GM12878 (cell line): ENCODE measurements at regions not wholly inside any gene's neighbourhood (a gene's known extent, or its start where the extent isn't known, plus 50 kb on each side); places are given as distances from the start of the nearest gene placed in this dataset.

Experiments used
- ATAC-seq: fragments of 200-7000 bp; cut with Tn5 transposase; 3 replicates; pipeline ENCODE4 v1.9.1; 2020; ENCODE audit warnings: mild to moderate bottlenecking, moderate library complexity
- BruUV-seq: library from RNA; stranded (reverse); fragments of 400-500 nt; replicated peaks from 2 replicates; lab custom pipeline; 2021; lab: Mats Ljungman, UMichigan
- CTCF ChIA-PET: fragments of 300-600 bp; sonication (Branson Sonifier 250); formaldehyde crosslinking; extraction: SDS; loops from one replicate; lab custom pipeline; 2021; ENCODE audit warnings: inconsistent platforms; lab: Yijun Ruan, JAX
- POLR2A ChIA-PET: fragments of 350-600 bp; formaldehyde crosslinking; extraction: SDS; loops from one replicate; lab custom pipeline; 2021; ENCODE audit warnings: inconsistent platforms; lab: Charles Lee
- RAD21 ChIA-PET: fragments of 300-600 bp; sonication (Branson Sonifier 250); formaldehyde crosslinking; loops from one replicate; lab custom pipeline; 2023; ENCODE audit warnings: antibody characterized with exemption; ENCODE audit not compliant: unreplicated experiment; lab: Charles Lee
- SMC1A ChIA-PET: fragments of 300-600 bp; sonication (Branson Sonifier 250); formaldehyde crosslinking; loops from one replicate; lab custom pipeline; 2023; ENCODE audit not compliant: unreplicated experiment, uncharacterized antibody; lab: Charles Lee
- DNase-seq: peaks from one replicate; pipeline ENCODE4 v3.0.0-alpha.2; 2011; ENCODE audit warnings: low read depth, low spot score
- FAIRE-seq: peaks from 3 replicates; lab custom pipeline; 2011; peaks lifted over from hg19 to GRCh38; lab: Jason Lieb, UNC
- H2AFZ ChIP-seq: 2 replicates; pipeline ENCODE4 v1.6.0; 2011; ENCODE audit warnings: low read depth, low read length, control low read depth; ENCODE audit not compliant: control insufficient read depth
- H3K27ac ChIP-seq: 2 replicates; pipeline ENCODE4 v1.5.1; 2011; ENCODE audit warnings: control low read depth; ENCODE audit not compliant: control insufficient read depth, insufficient read depth
- H3K27me3 ChIP-seq, 2 experiments: replicated peaks in 1 of 2; 2 replicates each; pipeline versions ENCODE4 v1.6.0 to v1.6.1; 2011; ENCODE audit warnings: low read length in 1 of 2; ENCODE audit not compliant: control insufficient read depth in 2 of 2, insufficient read depth in 2 of 2
- H3K36me3 ChIP-seq, 2 experiments: 2 replicates each; pipeline ENCODE4 v1.5.1; 2011; ENCODE audit warnings: low read length in 1 of 2; ENCODE audit not compliant: control insufficient read depth in 2 of 2, insufficient read depth in 2 of 2
- H3K4me1 ChIP-seq: 2 replicates; pipeline ENCODE4 v1.6.1; 2011; ENCODE audit warnings: mild to moderate bottlenecking, low read length, moderate library complexity, mixed read lengths; ENCODE audit not compliant: control insufficient read depth, insufficient read depth
- H3K4me2 ChIP-seq: 2 replicates; pipeline ENCODE4 v1.6.0; 2011; ENCODE audit warnings: control low read depth; ENCODE audit not compliant: control insufficient read depth, insufficient read depth
- H3K4me3 ChIP-seq: fragments of 200-600 bp; sonication (generic); 2 replicates; pipeline ENCODE4 v1.5.1; 2016
- H3K79me2 ChIP-seq: 2 replicates; pipeline ENCODE4 v1.6.0; 2011; ENCODE audit warnings: low read length; ENCODE audit not compliant: control insufficient read depth, insufficient read depth
- H3K9ac ChIP-seq: 2 replicates; pipeline ENCODE4 v1.8.0; 2011; ENCODE audit warnings: low read length, control low read depth, mixed read lengths; ENCODE audit not compliant: control insufficient read depth, insufficient read depth
- H3K9me3 ChIP-seq: replicated peaks from 3 replicates; pipeline ENCODE4 v1.5.1; 2011; ENCODE audit warnings: mild to moderate bottlenecking, low read length; ENCODE audit not compliant: control insufficient read depth, insufficient read depth
- H4K20me1 ChIP-seq: 2 replicates; pipeline ENCODE4 v1.6.0; 2011; ENCODE audit not compliant: control insufficient read depth, insufficient read depth
- CEBPZ ChIP-seq: fragments of 150-350 bp; IDR thresholded peaks from 2 replicates; pipeline ENCODE4 v1.6.1; 2016; ENCODE audit warnings: low read depth, low read length
- CUX1 ChIP-seq: IDR thresholded peaks from 2 replicates; pipeline ENCODE4 v1.6.1; 2012; ENCODE audit warnings: improper control_type of control experiment, low read depth, low read length; ENCODE audit not compliant: insufficient replicate concordance
- HDAC2 ChIP-seq: fragments of 200-600 bp; sonication (generic); IDR thresholded peaks from 2 replicates; pipeline ENCODE4 v1.6.1; 2017
- MLLT1 ChIP-seq: fragments of 450-650 bp; IDR thresholded peaks from 2 replicates; pipeline ENCODE4 v1.6.1; 2016; ENCODE audit warnings: mild to moderate bottlenecking
- NKRF ChIP-seq: fragments of 450-650 bp; conservative IDR thresholded peaks from 2 replicates; pipeline ENCODE4 v1.6.1; 2017; ENCODE audit warnings: mild to moderate bottlenecking, moderate library complexity
- RAD21 ChIP-seq: IDR thresholded peaks from 2 replicates; pipeline ENCODE4 v1.6.1; 2011; ENCODE audit warnings: mild to moderate bottlenecking, low read depth, low read length, moderate library complexity; ENCODE audit not compliant: insufficient read depth
- RUNX3 ChIP-seq: IDR thresholded peaks from 2 replicates; pipeline ENCODE4 v1.6.1; 2012; ENCODE audit warnings: low read length, inconsistent platforms
- SMC3 ChIP-seq: IDR thresholded peaks from 2 replicates; pipeline ENCODE4 v1.6.1; 2011; ENCODE audit warnings: low read length, improper control_type of control experiment, borderline replicate concordance
- WGBS: methylation state at CpG from one replicate; pipeline ENCODE4 v1.1.6; 2016; ENCODE audit warnings: low lambda C conversion rate; ENCODE audit not compliant: insufficient replicate concordance, insufficient coverage; ENCODE audit errors: missing lambda C conversion rate; 5-methylcytosine and 5-hydroxymethylcytosine counted together
- in situ Hi-C: fragments of 300-500 bp; cut with MboI; formaldehyde crosslinking; loops from 9 replicates; pipeline ENCODE4 v1.14.3; 2018; ENCODE audit warnings: mixed read lengths
- intact Hi-C: fragments of 100-400 bp; cut with micrococcal nuclease; formaldehyde crosslinking; loops from one replicate; pipeline ENCODE4 v1.14.2; 2022; ENCODE audit not compliant: unreplicated experiment

- Histone ChIP-seq H3K79me2 (no peaks in the 10 kb centered on the region), H3K27me3 (no peaks in the 10 kb centered on the region), H3K4me1 (no peaks in the 10 kb centered on the region), H3K4me2 (no peak overlapping the region), H3K36me3 (no peaks in the 10 kb centered on the region), H3K27ac (no peak overlapping the region), H2AFZ (no peak overlapping the region), H3K4me3 (no peak overlapping the region), H3K9ac (no peak overlapping the region), H3K9me3 (no peaks in the 10 kb centered on the region), H4K20me1 (no peaks in the 10 kb centered on the region)
- CTCF ChIA-PET: interaction anchor here (0.6 to 2.9 kb wide), 14 partner anchors 12 to 1784 kb away, joined by 3 to 13 read pairs (median 4); no protein-coding TSS in a partner anchor
- 0% methylated on average over 1 of the region's 1 CpG for WGBS
- in situ Hi-C loops: no loop called here
- POLR2A ChIA-PET: no interaction called here
- SMC1A ChIA-PET: no interaction called here
- DNase-seq (no peak), FAIRE-seq (peak; percentile 59), ATAC-seq (peak; percentile 82)
- intact Hi-C loops: no loop called here
- no TSS peak for BruUV-seq
- RAD21 ChIA-PET: interaction anchor here (0.6 kb wide), 1 partner anchor 199 kb away, joined by 3 read pairs; no protein-coding TSS in a partner anchor
- TF ChIP-seq CUX1: no peak
- no peak for TF ChIP-seq MLLT1
- peak; percentile 30; the same call in 1 of the 2 replicates for TF ChIP-seq RUNX3
- no peak for TF ChIP-seq HDAC2
- no peak for TF ChIP-seq CEBPZ
- peak; percentile 24; the same call in 1 of the 2 replicates for TF ChIP-seq SMC3
- no peak for TF ChIP-seq NKRF
- peak; percentile 37 for TF ChIP-seq RAD21
These were observed 131.8 kb downstream of the OR13H1 start for GRCh38 chrX:131675596-131676194.
